ENCODE measurements at regions not wholly inside any gene's neighbourhood (a gene's known extent, or its start where the extent isn't known, plus 50 kb on each side); places are given as distances from the start of the nearest gene placed in this dataset.
A peak's percentile ranks its signal among the peaks of the same experiment; 100 is the strongest.

- H4K91ac ChIP-seq (ENCODE audit: insufficient read length, low read depth, low read length): no peak overlapping the region
- Mint-ChIP-seq H3K4me1 (no peaks in the 10 kb centered on the region), H3K27me3 (ENCODE audit: low read depth) (no peaks in the 10 kb centered on the region), H3K9me3 (no peaks in the 10 kb centered on the region), H3K36me3 (ENCODE audit: insufficient read depth in 1 of 3, low read depth in 3 of 3) (no peaks in the 10 kb centered on the region), H3K4me3 (no peak overlapping the region), H3K27ac (peak overlapping the region in 1 of 3 experiments; percentile 72; a peak in 1 of 7 replicates)
- H2BK20ac ChIP-seq (ENCODE audit: low read depth, low read length, poor library complexity, severe bottlenecking): no peak overlapping the region
- no peak overlapping the region for H3K9ac ChIP-seq (ENCODE audit: extremely low read depth, insufficient read length, low read length)
- no peak overlapping the region for H3K27ac ChIP-seq (ENCODE audit: insufficient read length, low read depth, low read length)
- H3K56ac ChIP-seq (ENCODE audit: insufficient read length, low read depth, low read length): no peak overlapping the region
- no peak overlapping the region for H2AFZ ChIP-seq (ENCODE audit: low read length)
- H3K18ac ChIP-seq (ENCODE audit: insufficient read length, low read depth, low read length): no peak overlapping the region
- no peak overlapping the region for H2BK12ac ChIP-seq (ENCODE audit: insufficient read length, low read depth, low read length)
- H4K5ac ChIP-seq (ENCODE audit: insufficient read length, low read depth, low read length): no peak overlapping the region
- no peak for TF ChIP-seq CTCF (conservative IDR thresholded peaks at IDR 0.05)
- no peak overlapping the region for H3K14ac ChIP-seq (ENCODE audit: insufficient read depth, low read length)
- no peaks in the 10 kb centered on the region for H3K79me2 ChIP-seq (ENCODE audit: insufficient read depth, low read length)
- H2BK15ac ChIP-seq (ENCODE audit: low read depth, low read length): no peak overlapping the region
- no peaks in the 10 kb centered on the region for H3K4me1 ChIP-seq (ENCODE audit: insufficient read depth, low read length)
- H2BK120ac ChIP-seq (ENCODE audit: low read depth, low read length, poor library complexity, severe bottlenecking): no peak overlapping the region
- H3K4me2 ChIP-seq (ENCODE audit: insufficient read depth, insufficient read length, low read length): no peak overlapping the region
- H4K8ac ChIP-seq (replicated peaks; ENCODE audit: insufficient read length, low read depth, low read length): no peak overlapping the region
- no CpG with 5 or more reads among the region's 1 CpG for WGBS (ENCODE audit: extremely low coverage, insufficient read length, low lambda C conversion rate)
- no peaks in the 10 kb centered on the region for H3K23me2 ChIP-seq (ENCODE audit: insufficient read length, low read depth, low read length, poor library complexity, severe bottlenecking)
- no peaks in the 10 kb centered on the region for H3K79me1 ChIP-seq (ENCODE audit: insufficient read depth, low read depth, low read length, poor library complexity, severe bottlenecking)
- no peaks in the 10 kb centered on the region for H3K9me3 ChIP-seq (ENCODE audit: control insufficient read depth, low read depth, low read length)
- no peak for DNase-seq
- H3K27me3 ChIP-seq (ENCODE audit: insufficient read depth, low read length): no peaks in the 10 kb centered on the region
- no peak overlapping the region for H3K23ac ChIP-seq (ENCODE audit: insufficient read length, low read depth, low read length)
- H2BK5ac ChIP-seq (ENCODE audit: insufficient read length, low read length): no peak overlapping the region
- no peak overlapping the region for H3K4ac ChIP-seq (ENCODE audit: low read depth, low read length)
- H2AK5ac ChIP-seq (ENCODE audit: insufficient read length, low read length): no peak overlapping the region
- H4K20me1 ChIP-seq (ENCODE audit: control insufficient read depth, insufficient read depth, insufficient read length): no peaks in the 10 kb centered on the region
- H3T11ph ChIP-seq (ENCODE audit: low read length): no peak overlapping the region
Measured at GRCh38 chr3:20527368-20527767, 341.4 kb upstream of the SGO1 start.

Measured in H9 (cell line).